SJCRH30 (cell line): ENCODE measurements at regions not wholly inside any gene's neighbourhood (a gene's known extent, or its start where the extent isn't known, plus 50 kb on each side); places are given as distances from the start of the nearest gene placed in this dataset.

Source experiments
- DNase-seq, 2 experiments: peaks; one replicate each; pipeline ENCODE4 v3.0.0-alpha.2; 2015 to 2020
- H3K27ac ChIP-seq: fragments of 250-450 bp; sonication (Bioruptor Pico); 2 replicates; pipeline ENCODE4 v1.5.1; 2020; ENCODE audit warnings: mild to moderate bottlenecking, moderate library complexity
- H3K27me3 ChIP-seq: fragments of 250-450 bp; sonication (Bioruptor Pico); 2 replicates; pipeline ENCODE4 v1.5.1; 2020; ENCODE audit warnings: mild to moderate bottlenecking, moderate library complexity
- H3K36me3 ChIP-seq: fragments of 250-450 bp; sonication (Bioruptor Pico); 2 replicates; pipeline ENCODE4 v1.5.1; 2020; ENCODE audit warnings: mild to moderate bottlenecking, moderate library complexity
- H3K4me1 ChIP-seq: fragments of 250-450 bp; sonication (Bioruptor Pico); 2 replicates; pipeline ENCODE4 v1.5.1; 2020; ENCODE audit warnings: mild to moderate bottlenecking, moderate library complexity
- H3K4me3 ChIP-seq: fragments of 250-450 bp; sonication (Bioruptor Pico); 2 replicates; pipeline ENCODE4 v1.5.1; 2020; ENCODE audit warnings: mild to moderate bottlenecking, moderate library complexity
- H3K9me3 ChIP-seq: fragments of 250-450 bp; sonication (Bioruptor Pico); replicated peaks from 2 replicates; pipeline ENCODE4 v1.5.1; 2020; ENCODE audit warnings: mild to moderate bottlenecking, moderate library complexity

- no peak overlapping the region for H3K4me3 ChIP-seq
- DNase-seq: no peak
- no peaks in the 10 kb centered on the region for H3K9me3 ChIP-seq
- no peaks in the 10 kb centered on the region for H3K4me1 ChIP-seq
- H3K36me3 ChIP-seq: no peaks in the 10 kb centered on the region
- no peak overlapping the region for H3K27ac ChIP-seq
- H3K27me3 ChIP-seq: no peaks in the 10 kb centered on the region
These were observed 156.7 kb downstream of the RNF152 start for GRCh38 chr18:61736133-61736532.

- no peaks in the 10 kb centered on the region for H3K27me3 ChIP-seq
- no peaks in the 10 kb centered on the region for H3K4me1 ChIP-seq
- no peak overlapping the region for H3K27ac ChIP-seq
- DNase-seq: no peak
- H3K4me3 ChIP-seq: no peak overlapping the region
- no peaks in the 10 kb centered on the region for H3K9me3 ChIP-seq
- no peaks in the 10 kb centered on the region for H3K36me3 ChIP-seq
These were observed 157.2 kb downstream of the RNF152 start for GRCh38 chr18:61735564-61736102.

GRCh38 chr18:61734396-61734795 is 158.4 kb downstream of the RNF152 start:
- DNase-seq: no peak

GRCh38 chr18:61732854-61733253 is 160.0 kb downstream of the RNF152 start:
- Histone ChIP-seq H3K27me3 (no peaks in the 10 kb centered on the region), H3K36me3 (no peaks in the 10 kb centered on the region), H3K9me3 (no peaks in the 10 kb centered on the region), H3K4me3 (no peak overlapping the region), H3K27ac (no peak overlapping the region), H3K4me1 (no peaks in the 10 kb centered on the region)
- no peak for DNase-seq

More at GRCh38 chr18:61734396-61734795, 158.4 kb downstream of the RNF152 start:
- no peaks in the 10 kb centered on the region for H3K9me3 ChIP-seq
- no peaks in the 10 kb centered on the region for H3K27me3 ChIP-seq
- H3K36me3 ChIP-seq: no peaks in the 10 kb centered on the region
- H3K27ac ChIP-seq: no peak overlapping the region
- no peak overlapping the region for H3K4me3 ChIP-seq
- H3K4me1 ChIP-seq: no peaks in the 10 kb centered on the region

GRCh38 chr18:61731693-61732376 is 161.0 kb downstream of the RNF152 start:
- no peaks in the 10 kb centered on the region for H3K27me3 ChIP-seq
- no peak overlapping the region for H3K27ac ChIP-seq
- H3K4me1 ChIP-seq: no peaks in the 10 kb centered on the region
- no peaks in the 10 kb centered on the region for H3K36me3 ChIP-seq
- no peak for DNase-seq
- no peak overlapping the region for H3K4me3 ChIP-seq
- H3K9me3 ChIP-seq: no peaks in the 10 kb centered on the region

GRCh38 chr18:61731178-61731577 is 161.6 kb downstream of the RNF152 start:
- Histone ChIP-seq H3K27ac (no peak overlapping the region), H3K4me3 (no peak overlapping the region), H3K36me3 (no peaks in the 10 kb centered on the region), H3K9me3 (no peaks in the 10 kb centered on the region), H3K27me3 (no peaks in the 10 kb centered on the region), H3K4me1 (no peaks in the 10 kb centered on the region)
- DNase-seq: no peak

GRCh38 chr18:61729322-61729721 is 163.5 kb downstream of the RNF152 start:
- H3K4me1 ChIP-seq: no peaks in the 10 kb centered on the region
- no peaks in the 10 kb centered on the region for H3K27me3 ChIP-seq
- no peaks in the 10 kb centered on the region for H3K9me3 ChIP-seq
- H3K4me3 ChIP-seq: no peak overlapping the region
- DNase-seq: no peak
- H3K27ac ChIP-seq: no peak overlapping the region
- H3K36me3 ChIP-seq: no peaks in the 10 kb centered on the region

- no peaks in the 10 kb centered on the region for H3K4me1 ChIP-seq
- H3K27ac ChIP-seq: no peak overlapping the region
- no peaks in the 10 kb centered on the region for H3K27me3 ChIP-seq
- DNase-seq: no peak
- no peaks in the 10 kb centered on the region for H3K9me3 ChIP-seq
- H3K4me3 ChIP-seq: no peak overlapping the region
- H3K36me3 ChIP-seq: no peaks in the 10 kb centered on the region
These were observed 165.3 kb downstream of the RNF152 start for GRCh38 chr18:61727241-61728193.

GRCh38 chr18:61724532-61724931 is 168.3 kb downstream of the RNF152 start:
- Histone ChIP-seq H3K36me3 (no peaks in the 10 kb centered on the region), H3K9me3 (no peaks in the 10 kb centered on the region), H3K27ac (no peak overlapping the region), H3K27me3 (no peaks in the 10 kb centered on the region), H3K4me1 (no peaks in the 10 kb centered on the region), H3K4me3 (no peak overlapping the region)
- no peak for DNase-seq

GRCh38 chr18:61722247-61722646 is 170.6 kb downstream of the RNF152 start:
- H3K4me1 ChIP-seq: no peaks in the 10 kb centered on the region
- no peaks in the 10 kb centered on the region for H3K36me3 ChIP-seq
- no peak for DNase-seq
- no peak overlapping the region for H3K4me3 ChIP-seq
- H3K9me3 ChIP-seq: no peaks in the 10 kb centered on the region
- no peaks in the 10 kb centered on the region for H3K27me3 ChIP-seq
- H3K27ac ChIP-seq: no peak overlapping the region

- DNase-seq: no peak
These were observed 172.3 kb downstream of the RNF152 start for GRCh38 chr18:61720496-61720895.

GRCh38 chr18:61719671-61720070 is 173.1 kb downstream of the RNF152 start:
- H3K4me1 ChIP-seq: no peaks in the 10 kb centered on the region
- no peaks in the 10 kb centered on the region for H3K27me3 ChIP-seq
- DNase-seq: no peak
- H3K27ac ChIP-seq: no peak overlapping the region
- no peaks in the 10 kb centered on the region for H3K9me3 ChIP-seq
- no peak overlapping the region for H3K4me3 ChIP-seq
- no peaks in the 10 kb centered on the region for H3K36me3 ChIP-seq

More at GRCh38 chr18:61720496-61720895, 172.3 kb downstream of the RNF152 start:
- Histone ChIP-seq H3K27me3 (no peaks in the 10 kb centered on the region), H3K4me1 (no peaks in the 10 kb centered on the region), H3K9me3 (no peaks in the 10 kb centered on the region), H3K4me3 (no peak overlapping the region), H3K36me3 (no peaks in the 10 kb centered on the region), H3K27ac (no peak overlapping the region)

- DNase-seq: no peak
- Histone ChIP-seq H3K27ac (no peak overlapping the region), H3K27me3 (no peaks in the 10 kb centered on the region), H3K4me1 (no peaks in the 10 kb centered on the region), H3K9me3 (no peaks in the 10 kb centered on the region), H3K4me3 (no peak overlapping the region), H3K36me3 (no peaks in the 10 kb centered on the region)
These were observed 173.9 kb downstream of the RNF152 start for GRCh38 chr18:61718944-61719343.

GRCh38 chr18:61714421-61714820 is 178.4 kb downstream of the RNF152 start:
- Histone ChIP-seq H3K9me3 (no peaks in the 10 kb centered on the region), H3K27me3 (no peaks in the 10 kb centered on the region), H3K4me3 (no peak overlapping the region), H3K36me3 (no peaks in the 10 kb centered on the region), H3K4me1 (no peaks in the 10 kb centered on the region), H3K27ac (no peak overlapping the region)
- no peak for DNase-seq

GRCh38 chr18:61713502-61713901 is 179.3 kb downstream of the RNF152 start:
- no peak overlapping the region for H3K4me3 ChIP-seq
- H3K9me3 ChIP-seq: no peaks in the 10 kb centered on the region
- DNase-seq: no peak
- H3K36me3 ChIP-seq: no peaks in the 10 kb centered on the region
- H3K27me3 ChIP-seq: no peaks in the 10 kb centered on the region
- no peaks in the 10 kb centered on the region for H3K4me1 ChIP-seq
- H3K27ac ChIP-seq: no peak overlapping the region
